IPS DF 6.9 (cell line): ENCODE measurements at regions not wholly inside any gene's neighbourhood (a gene's known extent, or its start where the extent isn't known, plus 50 kb on each side); places are given as distances from the start of the nearest gene placed in this dataset.

Source experiments
- DNase-seq: peaks from one replicate; pipeline ENCODE4 v3.0.0-alpha.2; 2013; ENCODE audit warnings: low read depth, low spot score
- H3K27ac ChIP-seq: one replicate; pipeline ENCODE4 v1.5.1; 2013; ENCODE audit warnings: low read length, control low read depth
- H3K27me3 ChIP-seq: 2 replicates; pipeline ENCODE4 v1.6.1; 2013; ENCODE audit warnings: mild to moderate bottlenecking, low read length; ENCODE audit not compliant: control insufficient read depth, insufficient read depth
- H3K36me3 ChIP-seq: 2 replicates; pipeline ENCODE4 v1.6.1; 2013; ENCODE audit warnings: low read length; ENCODE audit not compliant: control insufficient read depth, insufficient read depth
- H3K4me1 ChIP-seq: 2 replicates; pipeline ENCODE4 v1.6.1; 2013; ENCODE audit warnings: low read length; ENCODE audit not compliant: control insufficient read depth, insufficient read depth
- H3K4me3 ChIP-seq: 2 replicates; pipeline ENCODE4 v1.5.1; 2013; ENCODE audit warnings: mild to moderate bottlenecking, low read length
- H3K9me3 ChIP-seq: 2 replicates; pipeline ENCODE4 v1.6.1; 2013; ENCODE audit warnings: low read length, inconsistent platforms; ENCODE audit not compliant: control insufficient read depth, insufficient read depth
- WGBS: extraction: QIAGEN DNeasy Blood & Tissue Kit; methylation state at CpG from one replicate; pipeline ENCODE4 v1.1.7; 2013; ENCODE audit warnings: mixed read lengths, missing lambda C conversion rate; ENCODE audit not compliant: insufficient read length, insufficient coverage; 5-methylcytosine and 5-hydroxymethylcytosine counted together

GRCh38 chr4:63817196-63817865 lies 591.9 kb downstream of the TECRL start:
- DNase-seq = no peak
- Histone ChIP-seq H3K4me3 (no peak overlapping the region), H3K4me1 (no peaks in the 10 kb centered on the region), H3K27ac (no peak overlapping the region), H3K9me3 (no peaks in the 10 kb centered on the region), H3K27me3 (no peaks in the 10 kb centered on the region), H3K36me3 (no peaks in the 10 kb centered on the region)
- WGBS = no CpG with 5 or more reads among the region's 11 CpGs

DNA sequence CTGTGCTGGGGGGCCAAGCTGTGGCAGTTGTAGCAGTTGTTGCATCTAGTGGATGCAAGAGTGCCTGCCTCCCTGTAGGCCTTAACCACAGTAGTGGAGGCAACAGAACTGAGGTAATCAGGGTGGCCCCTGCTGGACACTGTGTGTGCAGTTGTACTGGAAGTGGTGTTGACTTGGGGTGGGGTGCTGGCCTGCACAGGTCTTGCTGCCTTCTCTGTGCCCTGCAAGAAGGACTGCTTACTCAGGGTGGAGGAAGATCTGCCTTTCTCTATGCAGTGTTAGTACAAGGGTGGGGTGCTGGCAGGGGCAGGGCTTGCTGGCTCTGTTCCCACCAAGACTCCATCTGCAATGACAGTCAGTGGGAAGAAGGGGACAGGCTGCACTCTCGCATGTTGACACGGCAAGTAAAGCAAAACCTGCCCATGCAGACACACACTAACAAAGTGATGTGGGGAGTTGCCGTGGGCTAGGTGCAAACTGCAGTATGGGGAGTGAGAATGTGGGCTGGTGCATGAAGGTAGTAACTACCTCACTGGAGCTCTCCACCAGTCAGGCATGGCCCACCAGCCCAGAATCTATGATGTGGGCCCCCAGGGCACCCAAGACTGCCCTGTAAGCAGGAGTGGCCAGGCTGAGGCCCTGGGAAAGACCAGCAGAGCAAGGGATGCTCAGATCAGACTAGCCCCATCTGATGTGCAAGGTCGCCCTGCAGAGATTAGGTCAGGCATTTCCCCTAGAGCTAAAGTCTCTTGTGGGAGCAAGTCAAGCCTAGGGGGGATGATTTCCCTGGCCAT lies 594.9 kb downstream of the TECRL start:
- Histone ChIP-seq H3K27ac (no peak overlapping the region), H3K9me3 (no peaks in the 10 kb centered on the region), H3K36me3 (no peaks in the 10 kb centered on the region), H3K27me3 (no peaks in the 10 kb centered on the region), H3K4me3 (no peak overlapping the region), H3K4me1 (no peaks in the 10 kb centered on the region)
- no peak for DNase-seq
- WGBS = no CpG with 5 or more reads among the region's 4 CpGs

DNA sequence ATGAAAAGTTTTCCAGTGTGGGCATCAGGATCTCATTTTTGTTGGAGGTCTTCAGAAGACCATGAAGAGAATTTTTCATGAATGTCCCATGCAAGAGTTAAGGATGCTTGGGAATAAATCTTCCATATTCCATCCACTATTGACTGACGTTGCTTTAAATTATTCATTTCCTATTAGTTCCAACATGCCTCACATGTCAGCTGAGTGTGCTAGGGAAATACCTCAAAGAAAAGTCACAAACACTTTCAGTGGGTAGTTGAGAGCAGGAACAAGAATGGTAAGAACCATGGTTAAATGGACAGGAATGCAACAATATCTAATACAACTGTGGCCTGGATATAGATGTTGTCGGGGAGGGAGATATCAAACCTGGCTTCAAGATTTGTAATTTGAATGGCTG lies 610.1 kb downstream of the TECRL start:
- Histone ChIP-seq H3K27me3 (no peaks in the 10 kb centered on the region), H3K27ac (no peak overlapping the region), H3K4me1 (no peaks in the 10 kb centered on the region), H3K36me3 (no peaks in the 10 kb centered on the region), H3K9me3 (no peaks in the 10 kb centered on the region), H3K4me3 (no peak overlapping the region)
- no CpG with 5 or more reads among the region's 2 CpGs for WGBS
- no peak for DNase-seq

DNA sequence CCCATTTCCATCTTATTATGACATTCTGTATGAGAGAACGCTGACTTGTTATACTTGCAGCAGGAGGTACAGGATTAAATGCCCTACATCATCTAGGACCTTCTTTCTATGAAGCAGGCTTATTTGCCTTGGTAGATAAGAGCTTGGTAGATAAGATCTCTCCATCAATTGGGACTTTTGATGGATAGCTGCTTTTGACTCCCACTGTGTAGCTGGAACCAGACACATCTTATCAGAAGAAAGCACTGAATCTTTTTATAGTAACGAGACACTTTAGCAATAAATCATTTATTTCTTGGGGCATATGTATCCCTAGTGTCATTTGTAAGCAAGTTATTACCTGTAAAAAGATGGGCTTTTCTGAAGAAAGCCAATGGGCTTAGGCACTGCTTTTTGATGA lies 613.9 kb downstream of the TECRL start:
- H3K27ac ChIP-seq = no peak overlapping the region
- H3K36me3 ChIP-seq = no peaks in the 10 kb centered on the region
- no peaks in the 10 kb centered on the region for H3K27me3 ChIP-seq
- DNase-seq = no peak
- H3K9me3 ChIP-seq = no peaks in the 10 kb centered on the region
- H3K4me3 ChIP-seq = no peak overlapping the region
- no peaks in the 10 kb centered on the region for H3K4me1 ChIP-seq
- no CpG with 5 or more reads among the region's 2 CpGs for WGBS

GRCh38 chr4:63790377-63790776 lies 618.9 kb downstream of the TECRL start:
- no peaks in the 10 kb centered on the region for H3K9me3 ChIP-seq
- H3K27me3 ChIP-seq = no peaks in the 10 kb centered on the region
- no peak for DNase-seq
- no peak overlapping the region for H3K4me3 ChIP-seq
- H3K36me3 ChIP-seq = no peaks in the 10 kb centered on the region
- WGBS = 100% methylated on average over 2 of the region's 5 CpGs
- no peaks in the 10 kb centered on the region for H3K4me1 ChIP-seq
- H3K27ac ChIP-seq = no peak overlapping the region

DNA sequence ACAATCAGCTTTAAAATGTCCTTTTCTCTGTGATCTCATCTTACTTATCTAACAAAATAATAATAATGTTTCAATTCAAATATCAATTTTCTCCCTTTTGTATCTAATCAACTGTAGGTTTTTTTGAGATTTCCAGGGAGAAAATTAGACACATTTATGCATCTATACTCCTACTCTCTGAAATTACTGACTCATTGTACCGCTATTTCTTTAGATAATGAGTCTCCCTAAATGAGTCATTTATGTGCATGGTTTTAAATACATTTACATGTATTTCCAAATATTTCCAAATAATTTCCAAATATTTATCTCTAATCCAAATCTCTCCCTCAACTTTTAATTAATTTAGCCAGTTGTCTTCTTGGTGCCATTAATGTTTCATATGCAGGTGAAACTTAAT lies 621.0 kb downstream of the TECRL start:
- Histone ChIP-seq H3K36me3 (no peaks in the 10 kb centered on the region), H3K9me3 (no peaks in the 10 kb centered on the region), H3K4me1 (no peaks in the 10 kb centered on the region), H3K4me3 (no peak overlapping the region), H3K27me3 (no peaks in the 10 kb centered on the region), H3K27ac (no peak overlapping the region)
- no peak for DNase-seq
- no CpG with 5 or more reads among the region's 1 CpG for WGBS

DNA sequence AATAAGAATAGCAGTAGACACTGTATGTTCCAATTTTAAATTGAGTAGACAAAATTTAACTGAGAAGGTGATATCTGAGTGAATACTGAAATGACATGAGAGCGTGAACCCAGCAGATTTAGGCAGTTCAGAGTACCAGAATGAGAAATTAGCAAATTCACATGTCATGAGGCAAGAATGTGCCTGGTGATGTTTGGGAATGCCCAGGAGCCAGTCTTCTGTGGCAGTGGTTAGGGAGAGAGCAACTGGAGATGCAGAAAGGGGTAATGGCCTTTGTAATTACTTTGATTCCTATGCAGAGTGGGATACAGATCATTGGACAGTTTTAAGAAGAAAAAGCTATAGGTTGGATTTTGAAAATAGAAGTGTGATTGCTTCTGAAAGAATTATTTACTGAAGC lies 621.9 kb downstream of the TECRL start:
- WGBS = no CpG with 5 or more reads among the region's 1 CpG
- H3K36me3 ChIP-seq = no peaks in the 10 kb centered on the region
- DNase-seq = no peak
- no peak overlapping the region for H3K4me3 ChIP-seq
- no peaks in the 10 kb centered on the region for H3K4me1 ChIP-seq
- H3K27ac ChIP-seq = no peak overlapping the region
- no peaks in the 10 kb centered on the region for H3K9me3 ChIP-seq
- H3K27me3 ChIP-seq = no peaks in the 10 kb centered on the region

DNA sequence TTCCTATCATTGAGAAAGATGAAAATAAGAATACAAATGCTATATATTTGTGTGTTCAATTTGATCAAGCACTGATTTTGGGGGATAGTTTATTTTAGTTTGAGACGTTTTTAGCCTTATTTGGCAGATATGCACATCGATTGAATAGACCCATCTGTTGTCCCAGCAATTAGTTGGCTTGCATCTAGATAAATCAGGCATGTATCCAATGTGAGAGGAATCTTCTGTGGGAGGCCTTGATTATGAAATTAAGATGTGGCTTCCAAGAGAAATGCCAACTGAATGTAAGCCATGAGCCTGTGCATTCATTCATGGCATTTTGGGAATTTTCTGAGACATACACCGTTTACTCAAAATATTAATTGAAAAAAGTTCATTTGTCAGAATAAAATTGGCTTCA lies 623.1 kb downstream of the TECRL start:
- WGBS = 100% methylated on average over 1 of the region's 3 CpGs

DNA sequence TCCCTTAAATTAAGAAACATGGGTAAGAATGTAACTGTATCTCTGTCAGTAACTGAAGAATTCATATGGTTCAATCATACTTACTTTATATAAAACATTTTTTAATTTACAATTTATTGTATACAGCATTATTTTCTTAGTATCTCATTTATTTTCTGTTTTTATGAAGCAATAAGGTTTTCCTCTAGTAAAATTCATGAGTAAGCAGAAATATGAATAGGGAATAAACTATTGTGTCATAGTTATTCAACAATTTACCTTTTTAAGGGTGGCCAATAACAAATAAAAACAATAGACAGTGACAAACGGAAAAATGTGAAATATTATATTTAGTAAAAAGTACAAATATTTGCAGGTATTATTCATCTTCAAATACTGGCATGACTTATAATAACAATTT lies 624.4 kb downstream of the TECRL start:
- Histone ChIP-seq H3K27me3 (no peaks in the 10 kb centered on the region), H3K4me3 (no peak overlapping the region), H3K4me1 (no peaks in the 10 kb centered on the region), H3K36me3 (no peaks in the 10 kb centered on the region), H3K9me3 (no peaks in the 10 kb centered on the region), H3K27ac (no peak overlapping the region)
- WGBS = no CpG with 5 or more reads among the region's 1 CpG
- no peak for DNase-seq

More for the DNA sequence above, 623.1 kb downstream of the TECRL start:
- Histone ChIP-seq H3K27ac (no peak overlapping the region), H3K27me3 (no peaks in the 10 kb centered on the region), H3K4me1 (no peaks in the 10 kb centered on the region), H3K36me3 (no peaks in the 10 kb centered on the region), H3K9me3 (no peaks in the 10 kb centered on the region), H3K4me3 (no peak overlapping the region)
- no peak for DNase-seq

GRCh38 chr4:63777601-63778000 lies 631.6 kb downstream of the TECRL start:
- no peak overlapping the region for H3K4me3 ChIP-seq
- no peak overlapping the region for H3K27ac ChIP-seq
- DNase-seq = no peak
- no peaks in the 10 kb centered on the region for H3K27me3 ChIP-seq
- H3K9me3 ChIP-seq = no peaks in the 10 kb centered on the region
- WGBS = no CpG with 5 or more reads among the region's 3 CpGs
- no peaks in the 10 kb centered on the region for H3K4me1 ChIP-seq
- no peaks in the 10 kb centered on the region for H3K36me3 ChIP-seq

DNA sequence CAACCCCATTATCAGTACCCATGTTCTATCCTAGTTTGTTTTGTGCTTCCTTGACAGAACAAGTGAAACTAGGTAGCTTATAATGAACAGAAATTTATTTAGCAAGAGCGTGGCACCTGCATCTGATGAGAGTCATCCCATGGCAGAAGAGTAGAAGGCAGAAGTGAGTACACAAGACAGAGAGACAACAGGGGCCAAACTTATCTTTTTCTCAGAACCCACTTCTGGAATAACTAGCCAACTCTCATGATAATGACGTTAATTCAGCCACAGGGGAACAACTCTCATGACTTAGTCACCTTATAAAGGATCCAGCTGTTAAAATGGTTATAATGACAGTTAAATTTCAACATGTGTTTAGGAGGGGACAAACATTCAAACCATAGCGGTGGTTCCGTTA lies 644.9 kb downstream of the TECRL start:
- H3K36me3 ChIP-seq = no peaks in the 10 kb centered on the region
- no peaks in the 10 kb centered on the region for H3K4me1 ChIP-seq
- H3K27me3 ChIP-seq = no peaks in the 10 kb centered on the region
- no CpG with 5 or more reads among the region's 4 CpGs for WGBS
- DNase-seq = no peak
- no peaks in the 10 kb centered on the region for H3K9me3 ChIP-seq
- H3K4me3 ChIP-seq = no peak overlapping the region
- no peak overlapping the region for H3K27ac ChIP-seq
